ENCODE measurements at regions not wholly inside any gene's neighbourhood (a gene's known extent, or its start where the extent isn't known, plus 50 kb on each side); places are given as distances from the start of the nearest gene placed in this dataset.

DNA sequence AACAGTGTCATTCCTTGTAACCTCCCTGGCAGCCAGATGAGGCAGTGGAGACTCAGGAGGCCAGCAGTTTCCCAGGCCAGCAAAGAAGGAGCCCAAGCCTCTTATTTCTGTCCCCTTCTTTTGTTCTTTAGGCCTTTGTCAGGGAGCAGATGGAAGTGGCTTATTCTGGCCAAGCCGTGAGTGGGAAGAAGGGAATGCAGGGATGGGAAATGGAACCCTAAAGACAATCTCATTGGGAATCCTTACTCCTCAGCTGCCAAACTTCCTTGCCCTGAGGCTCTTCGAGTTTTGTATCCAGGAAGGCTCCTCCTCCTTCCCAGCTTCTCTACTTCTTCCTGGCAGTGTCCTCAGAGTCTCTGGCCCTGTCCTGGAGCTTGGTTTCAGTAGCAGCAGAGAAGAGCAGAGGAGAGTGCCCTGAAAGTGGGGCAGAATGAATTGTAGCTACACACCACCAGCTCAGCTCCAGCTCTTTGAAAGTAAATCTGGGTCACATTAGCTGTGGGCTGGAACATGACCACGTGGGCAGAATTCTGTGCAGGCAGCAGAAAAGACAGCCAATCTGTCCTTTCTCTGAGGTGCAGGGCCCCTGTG lies 63.9 kb downstream of the NDUFS5 start:
- TF ChIP-seq, protein P1, sequence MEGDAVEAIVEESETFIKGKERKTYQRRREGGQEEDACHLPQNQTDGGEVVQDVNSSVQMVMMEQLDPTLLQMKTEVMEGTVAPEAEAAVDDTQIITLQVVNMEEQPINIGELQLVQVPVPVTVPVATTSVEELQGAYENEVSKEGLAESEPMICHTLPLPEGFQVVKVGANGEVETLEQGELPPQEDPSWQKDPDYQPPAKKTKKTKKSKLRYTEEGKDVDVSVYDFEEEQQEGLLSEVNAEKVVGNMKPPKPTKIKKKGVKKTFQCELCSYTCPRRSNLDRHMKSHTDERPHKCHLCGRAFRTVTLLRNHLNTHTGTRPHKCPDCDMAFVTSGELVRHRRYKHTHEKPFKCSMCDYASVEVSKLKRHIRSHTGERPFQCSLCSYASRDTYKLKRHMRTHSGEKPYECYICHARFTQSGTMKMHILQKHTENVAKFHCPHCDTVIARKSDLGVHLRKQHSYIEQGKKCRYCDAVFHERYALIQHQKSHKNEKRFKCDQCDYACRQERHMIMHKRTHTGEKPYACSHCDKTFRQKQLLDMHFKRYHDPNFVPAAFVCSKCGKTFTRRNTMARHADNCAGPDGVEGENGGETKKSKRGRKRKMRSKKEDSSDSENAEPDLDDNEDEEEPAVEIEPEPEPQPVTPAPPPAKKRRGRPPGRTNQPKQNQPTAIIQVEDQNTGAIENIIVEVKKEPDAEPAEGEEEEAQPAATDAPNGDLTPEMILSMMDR (IDR thresholded peaks at IDR 0.05): no peak
- no peak for TF ChIP-seq POLR2AphosphoS5 (IDR thresholded peaks at IDR 0.05)
- TF ChIP-seq POLR2A (IDR thresholded peaks at IDR 0.05): no peak
- no peak for TF ChIP-seq EP300 (IDR thresholded peaks at IDR 0.05)
